GM12878 (cell line): ENCODE measurements at regions not wholly inside any gene's neighbourhood (a gene's known extent, or its start where the extent isn't known, plus 50 kb on each side); places are given as distances from the start of the nearest gene placed in this dataset.

Experiments
- ATAC-seq: fragments of 200-7000 bp; cut with Tn5 transposase; 3 replicates; pipeline ENCODE4 v1.9.1; 2020; ENCODE audit warnings: mild to moderate bottlenecking, moderate library complexity
- BruUV-seq: library from RNA; stranded (reverse); fragments of 400-500 nt; replicated peaks from 2 replicates; lab custom pipeline; 2021; lab: Mats Ljungman, UMichigan
- CTCF ChIA-PET: fragments of 300-600 bp; sonication (Branson Sonifier 250); formaldehyde crosslinking; extraction: SDS; loops from one replicate; lab custom pipeline; 2021; ENCODE audit warnings: inconsistent platforms; lab: Yijun Ruan, JAX
- POLR2A ChIA-PET: fragments of 350-600 bp; formaldehyde crosslinking; extraction: SDS; loops from one replicate; lab custom pipeline; 2021; ENCODE audit warnings: inconsistent platforms; lab: Charles Lee
- RAD21 ChIA-PET: fragments of 300-600 bp; sonication (Branson Sonifier 250); formaldehyde crosslinking; loops from one replicate; lab custom pipeline; 2023; ENCODE audit warnings: antibody characterized with exemption; ENCODE audit not compliant: unreplicated experiment; lab: Charles Lee
- SMC1A ChIA-PET: fragments of 300-600 bp; sonication (Branson Sonifier 250); formaldehyde crosslinking; loops from one replicate; lab custom pipeline; 2023; ENCODE audit not compliant: unreplicated experiment, uncharacterized antibody; lab: Charles Lee
- DNase-seq: peaks from one replicate; pipeline ENCODE4 v3.0.0-alpha.2; 2011; ENCODE audit warnings: low read depth, low spot score
- FAIRE-seq: peaks from 3 replicates; lab custom pipeline; 2011; peaks lifted over from hg19 to GRCh38; lab: Jason Lieb, UNC
- H2AFZ ChIP-seq: 2 replicates; pipeline ENCODE4 v1.6.0; 2011; ENCODE audit warnings: low read depth, low read length, control low read depth; ENCODE audit not compliant: control insufficient read depth
- H3K27ac ChIP-seq: 2 replicates; pipeline ENCODE4 v1.5.1; 2011; ENCODE audit warnings: control low read depth; ENCODE audit not compliant: control insufficient read depth, insufficient read depth
- H3K27me3 ChIP-seq, 2 experiments: replicated peaks in 1 of 2; 2 replicates each; pipeline versions ENCODE4 v1.6.0 to v1.6.1; 2011; ENCODE audit warnings: low read length in 1 of 2; ENCODE audit not compliant: control insufficient read depth in 2 of 2, insufficient read depth in 2 of 2
- H3K36me3 ChIP-seq, 2 experiments: 2 replicates each; pipeline ENCODE4 v1.5.1; 2011; ENCODE audit warnings: low read length in 1 of 2; ENCODE audit not compliant: control insufficient read depth in 2 of 2, insufficient read depth in 2 of 2
- H3K4me1 ChIP-seq: 2 replicates; pipeline ENCODE4 v1.6.1; 2011; ENCODE audit warnings: mild to moderate bottlenecking, low read length, moderate library complexity, mixed read lengths; ENCODE audit not compliant: control insufficient read depth, insufficient read depth
- H3K4me2 ChIP-seq: 2 replicates; pipeline ENCODE4 v1.6.0; 2011; ENCODE audit warnings: control low read depth; ENCODE audit not compliant: control insufficient read depth, insufficient read depth
- H3K4me3 ChIP-seq: fragments of 200-600 bp; sonication (generic); 2 replicates; pipeline ENCODE4 v1.5.1; 2016
- H3K79me2 ChIP-seq: 2 replicates; pipeline ENCODE4 v1.6.0; 2011; ENCODE audit warnings: low read length; ENCODE audit not compliant: control insufficient read depth, insufficient read depth
- H3K9ac ChIP-seq: 2 replicates; pipeline ENCODE4 v1.8.0; 2011; ENCODE audit warnings: low read length, control low read depth, mixed read lengths; ENCODE audit not compliant: control insufficient read depth, insufficient read depth
- H3K9me3 ChIP-seq: replicated peaks from 3 replicates; pipeline ENCODE4 v1.5.1; 2011; ENCODE audit warnings: mild to moderate bottlenecking, low read length; ENCODE audit not compliant: control insufficient read depth, insufficient read depth
- H4K20me1 ChIP-seq: 2 replicates; pipeline ENCODE4 v1.6.0; 2011; ENCODE audit not compliant: control insufficient read depth, insufficient read depth
- ASH2L ChIP-seq: fragments of 300-600, 200-600 bp; sonication (generic); IDR thresholded peaks from 2 replicates; pipeline ENCODE4 v1.6.1; 2017; ENCODE audit warnings: low read depth, mild to moderate bottlenecking, borderline replicate concordance
- BACH1 ChIP-seq: fragments of 450-650 bp; IDR thresholded peaks from 2 replicates; pipeline ENCODE4 v1.6.1; 2017; ENCODE audit warnings: mild to moderate bottlenecking, borderline replicate concordance
- FOS ChIP-seq: IDR thresholded peaks from 3 replicates; pipeline ENCODE4 v1.6.1; 2011; ENCODE audit warnings: borderline replicate concordance; ENCODE audit not compliant: insufficient read length; ENCODE audit errors: extremely low read depth
- GATAD2B ChIP-seq: fragments of 450-650 bp; conservative IDR thresholded peaks from 2 replicates; pipeline ENCODE4 v1.6.1; 2017; ENCODE audit warnings: low read depth, mild to moderate bottlenecking, moderate library complexity
- IRF4 ChIP-seq: IDR thresholded peaks from 2 replicates; pipeline ENCODE4 v1.6.1; 2011; ENCODE audit warnings: low read depth, low read length
- MTA3 ChIP-seq: IDR thresholded peaks from 2 replicates; pipeline ENCODE4 v1.6.1; 2012; ENCODE audit warnings: low read length, inconsistent platforms, borderline replicate concordance
- MYC ChIP-seq: IDR thresholded peaks from 2 replicates; pipeline ENCODE4 v1.6.1; 2011; ENCODE audit warnings: mild to moderate bottlenecking, low read length, moderate library complexity, inconsistent platforms; ENCODE audit not compliant: insufficient read depth, insufficient replicate concordance, insufficient read length, severe bottlenecking
- NR2C2 ChIP-seq: IDR thresholded peaks from 2 replicates; pipeline ENCODE4 v1.6.1; 2011; ENCODE audit warnings: borderline replicate concordance, low read depth; ENCODE audit not compliant: control insufficient read depth, insufficient read length
- NR2F1 ChIP-seq: fragments of 450-650 bp; conservative IDR thresholded peaks from 2 replicates; pipeline ENCODE4 v1.6.1; 2017; ENCODE audit warnings: mild to moderate bottlenecking
- NRF1 ChIP-seq: conservative IDR thresholded peaks from 2 replicates; pipeline ENCODE4 v1.6.1; 2011; ENCODE audit warnings: mild to moderate bottlenecking, low read depth, low read length, improper control_type of control experiment
- POLR2AphosphoS5 ChIP-seq: IDR thresholded peaks from 2 replicates; pipeline ENCODE4 v1.6.1; 2011; ENCODE audit warnings: mild to moderate bottlenecking, low read length, inconsistent platforms
- RAD21 ChIP-seq: IDR thresholded peaks from 2 replicates; pipeline ENCODE4 v1.6.1; 2011; ENCODE audit warnings: mild to moderate bottlenecking, low read depth, low read length, moderate library complexity; ENCODE audit not compliant: insufficient read depth
- RAD51 ChIP-seq: fragments of 450-650 bp; IDR thresholded peaks from 2 replicates; pipeline ENCODE4 v1.6.1; 2016; ENCODE audit warnings: moderate library complexity, mild to moderate bottlenecking, inconsistent platforms
- SPI1 ChIP-seq: IDR thresholded peaks from 2 replicates; pipeline ENCODE4 v1.6.1; 2011; ENCODE audit warnings: low read depth, mild to moderate bottlenecking, low read length, moderate library complexity, borderline replicate concordance; ENCODE audit not compliant: insufficient read depth
- TCF12 ChIP-seq: IDR thresholded peaks from 2 replicates; pipeline ENCODE4 v1.6.1; 2011; ENCODE audit warnings: low read depth, mild to moderate bottlenecking, low read length
- ZNF274 ChIP-seq: IDR thresholded peaks from one replicate; pipeline ENCODE4 v1.8.0; 2011; ENCODE audit not compliant: insufficient read length, insufficient read depth
- ZZZ3 ChIP-seq: IDR thresholded peaks from 2 replicates; pipeline ENCODE4 v1.6.1; 2011; ENCODE audit warnings: low read depth; ENCODE audit not compliant: control insufficient read depth, insufficient read length
- WGBS: methylation state at CpG from one replicate; pipeline ENCODE4 v1.1.6; 2016; ENCODE audit warnings: low lambda C conversion rate; ENCODE audit not compliant: insufficient replicate concordance, insufficient coverage; ENCODE audit errors: missing lambda C conversion rate; 5-methylcytosine and 5-hydroxymethylcytosine counted together
- in situ Hi-C: fragments of 300-500 bp; cut with MboI; formaldehyde crosslinking; loops from 9 replicates; pipeline ENCODE4 v1.14.3; 2018; ENCODE audit warnings: mixed read lengths
- intact Hi-C: fragments of 100-400 bp; cut with micrococcal nuclease; formaldehyde crosslinking; loops from one replicate; pipeline ENCODE4 v1.14.2; 2022; ENCODE audit not compliant: unreplicated experiment
- TF ChIP-seq, protein P1 (sequence below): fragments of 450-650 bp; IDR thresholded peaks from 2 replicates; pipeline ENCODE4 v1.6.1; 2017; ENCODE audit warnings: low read depth, mild to moderate bottlenecking, moderate library complexity
- TF ChIP-seq, protein P2 (sequence below): IDR thresholded peaks from 2 replicates; pipeline ENCODE4 v1.6.1; 2012; ENCODE audit warnings: low read depth, low read length, improper control_type of control experiment
- TF ChIP-seq, protein P3 (sequence below): fragments of 450-650 bp; IDR thresholded peaks from 2 replicates; pipeline ENCODE4 v1.6.1; 2017; ENCODE audit warnings: mild to moderate bottlenecking, moderate library complexity

- TF ChIP-seq ZNF274 = no peak
- TF ChIP-seq ZZZ3 = no peak
- TF ChIP-seq BACH1 = no peak
- TF ChIP-seq IRF4 = no peak
- TF ChIP-seq, protein P1, sequence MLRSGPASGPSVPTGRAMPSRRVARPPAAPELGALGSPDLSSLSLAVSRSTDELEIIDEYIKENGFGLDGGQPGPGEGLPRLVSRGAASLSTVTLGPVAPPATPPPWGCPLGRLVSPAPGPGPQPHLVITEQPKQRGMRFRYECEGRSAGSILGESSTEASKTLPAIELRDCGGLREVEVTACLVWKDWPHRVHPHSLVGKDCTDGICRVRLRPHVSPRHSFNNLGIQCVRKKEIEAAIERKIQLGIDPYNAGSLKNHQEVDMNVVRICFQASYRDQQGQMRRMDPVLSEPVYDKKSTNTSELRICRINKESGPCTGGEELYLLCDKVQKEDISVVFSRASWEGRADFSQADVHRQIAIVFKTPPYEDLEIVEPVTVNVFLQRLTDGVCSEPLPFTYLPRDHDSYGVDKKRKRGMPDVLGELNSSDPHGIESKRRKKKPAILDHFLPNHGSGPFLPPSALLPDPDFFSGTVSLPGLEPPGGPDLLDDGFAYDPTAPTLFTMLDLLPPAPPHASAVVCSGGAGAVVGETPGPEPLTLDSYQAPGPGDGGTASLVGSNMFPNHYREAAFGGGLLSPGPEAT = no peak
- TF ChIP-seq RAD21 = no peak
- TF ChIP-seq SPI1 = no peak
- no peak for TF ChIP-seq NRF1
- no peak for TF ChIP-seq FOS
- no peak for TF ChIP-seq TCF12
- TF ChIP-seq NR2F1 = no peak
- TF ChIP-seq ASH2L = no peak
Measured at GRCh38 chr12:45637706-45638105, 91.8 kb upstream of the ARID2 start (continued).

DNA sequence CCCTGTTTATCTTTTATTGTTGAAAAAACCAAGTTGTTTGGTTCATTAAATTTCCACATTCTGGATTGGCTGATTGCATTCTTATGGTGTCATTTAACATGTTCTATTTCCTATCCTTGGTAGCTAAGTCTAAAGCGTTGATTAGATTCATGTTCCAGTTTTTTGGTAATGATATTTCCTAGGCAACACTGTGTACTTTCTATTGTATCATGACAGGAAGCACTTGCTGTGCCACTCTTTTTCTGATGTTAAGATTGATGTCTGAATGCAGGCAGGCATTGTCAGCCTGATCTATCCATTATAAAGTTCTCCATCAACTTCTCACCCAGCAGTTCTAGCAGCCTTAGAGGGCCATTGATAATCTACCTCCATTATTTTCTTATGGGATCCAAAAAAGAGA lies 91.1 kb upstream of the ARID2 start:
- H2AFZ ChIP-seq = no peak overlapping the region
- ChIA-PET CTCF (no interaction called here), POLR2A (no interaction called here), SMC1A (no interaction called here), RAD21 (no interaction called here)
- H3K4me1 ChIP-seq = peaks cover 14% of the 10 kb centered on the region
- no peaks in the 10 kb centered on the region for H4K20me1 ChIP-seq
- ATAC-seq (no peak), DNase-seq (no peak), FAIRE-seq (no peak)
- in situ Hi-C loops = no loop called here
- H3K9me3 ChIP-seq = no peaks in the 10 kb centered on the region
- no peak overlapping the region for H3K9ac ChIP-seq
- no TSS peak for BruUV-seq
- intact Hi-C loops = no loop called here
- H3K4me3 ChIP-seq = no peak overlapping the region
- H3K27ac ChIP-seq = no peak overlapping the region
- H3K79me2 ChIP-seq = no peaks in the 10 kb centered on the region
- H3K4me2 ChIP-seq = no peak overlapping the region
- 100% methylated on average over 1 of the region's 1 CpG for WGBS
- no peaks in the 10 kb centered on the region for H3K36me3 ChIP-seq
- no peaks in the 10 kb centered on the region for H3K27me3 ChIP-seq
- TF ChIP-seq GATAD2B (no peak), NR2C2 (no peak), IRF4 (no peak), POLR2AphosphoS5 (no peak), MYC (no peak), TCF12 (no peak), MTA3 (no peak), RAD51 (no peak)
- TF ChIP-seq, protein P2, sequence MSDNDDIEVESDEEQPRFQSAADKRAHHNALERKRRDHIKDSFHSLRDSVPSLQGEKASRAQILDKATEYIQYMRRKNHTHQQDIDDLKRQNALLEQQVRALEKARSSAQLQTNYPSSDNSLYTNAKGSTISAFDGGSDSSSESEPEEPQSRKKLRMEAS = no peak
- TF ChIP-seq, protein P3, sequence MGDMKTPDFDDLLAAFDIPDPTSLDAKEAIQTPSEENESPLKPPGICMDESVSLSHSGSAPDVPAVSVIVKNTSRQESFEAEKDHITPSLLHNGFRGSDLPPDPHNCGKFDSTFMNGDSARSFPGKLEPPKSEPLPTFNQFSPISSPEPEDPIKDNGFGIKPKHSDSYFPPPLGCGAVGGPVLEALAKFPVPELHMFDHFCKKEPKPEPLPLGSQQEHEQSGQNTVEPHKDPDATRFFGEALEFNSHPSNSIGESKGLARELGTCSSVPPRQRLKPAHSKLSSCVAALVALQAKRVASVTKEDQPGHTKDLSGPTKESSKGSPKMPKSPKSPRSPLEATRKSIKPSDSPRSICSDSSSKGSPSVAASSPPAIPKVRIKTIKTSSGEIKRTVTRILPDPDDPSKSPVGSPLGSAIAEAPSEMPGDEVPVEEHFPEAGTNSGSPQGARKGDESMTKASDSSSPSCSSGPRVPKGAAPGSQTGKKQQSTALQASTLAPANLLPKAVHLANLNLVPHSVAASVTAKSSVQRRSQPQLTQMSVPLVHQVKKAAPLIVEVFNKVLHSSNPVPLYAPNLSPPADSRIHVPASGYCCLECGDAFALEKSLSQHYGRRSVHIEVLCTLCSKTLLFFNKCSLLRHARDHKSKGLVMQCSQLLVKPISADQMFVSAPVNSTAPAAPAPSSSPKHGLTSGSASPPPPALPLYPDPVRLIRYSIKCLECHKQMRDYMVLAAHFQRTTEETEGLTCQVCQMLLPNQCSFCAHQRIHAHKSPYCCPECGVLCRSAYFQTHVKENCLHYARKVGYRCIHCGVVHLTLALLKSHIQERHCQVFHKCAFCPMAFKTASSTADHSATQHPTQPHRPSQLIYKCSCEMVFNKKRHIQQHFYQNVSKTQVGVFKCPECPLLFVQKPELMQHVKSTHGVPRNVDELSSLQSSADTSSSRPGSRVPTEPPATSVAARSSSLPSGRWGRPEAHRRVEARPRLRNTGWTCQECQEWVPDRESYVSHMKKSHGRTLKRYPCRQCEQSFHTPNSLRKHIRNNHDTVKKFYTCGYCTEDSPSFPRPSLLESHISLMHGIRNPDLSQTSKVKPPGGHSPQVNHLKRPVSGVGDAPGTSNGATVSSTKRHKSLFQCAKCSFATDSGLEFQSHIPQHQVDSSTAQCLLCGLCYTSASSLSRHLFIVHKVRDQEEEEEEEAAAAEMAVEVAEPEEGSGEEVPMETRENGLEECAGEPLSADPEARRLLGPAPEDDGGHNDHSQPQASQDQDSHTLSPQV = no peak
